Ovary (tissue), 7 donors: ENCODE measurements at regions not wholly inside any gene's neighbourhood (a gene's known extent, or its start where the extent isn't known, plus 50 kb on each side); places are given as distances from the start of the nearest gene placed in this dataset.

Experiments
- DNase-seq, 5 donors: peaks; one replicate each; pipeline ENCODE4 v3.0.0-alpha.2; 2019 to 2020
- H3K27ac ChIP-seq, 2 donors: fragments of 200-600 bp; one replicate each; pipeline versions ENCODE4 v1.5.1 to v1.8.0; 2019 to 2022
- H3K27me3 ChIP-seq: fragments of 200-600 bp; one replicate; pipeline ENCODE4 v1.8.0; 2022
- H3K36me3 ChIP-seq: fragments of 200-600 bp; sonication (generic); one replicate; pipeline ENCODE4 v1.5.1; 2019
- H3K4me1 ChIP-seq: one replicate; pipeline ENCODE4 v1.8.1; 2013; ENCODE audit warnings: mild to moderate bottlenecking, moderate library complexity; ENCODE audit not compliant: insufficient read depth
- H3K4me3 ChIP-seq: fragments of 200-600 bp; sonication (generic); one replicate; pipeline ENCODE4 v1.5.1; 2017
- H3K9me3 ChIP-seq, 2 donors: fragments of 200-600 bp in 1 of 2; sonication (generic) in 1 of 2; one replicate each; pipeline versions ENCODE4 v1.5.1 to v1.8.1; 2013 to 2019; ENCODE audit warnings: mild to moderate bottlenecking in 1 of 2, moderate library complexity in 1 of 2
- EP300 ChIP-seq: sonication (generic); formaldehyde crosslinking; IDR thresholded peaks from one replicate; pipeline ENCODE4 v1.6.1; 2017; ENCODE audit warnings: antibody characterized with exemption
- POLR2A ChIP-seq: fragments of 450-650 bp; IDR thresholded peaks from one replicate; pipeline ENCODE4 v1.6.1; 2017; ENCODE audit warnings: antibody characterized with exemption, mild to moderate bottlenecking, moderate library complexity
- WGBS, 3 donors: extraction: QIAGEN DNeasy Blood & Tissue Kit in 1 of 3; methylation state at CpG; one replicate each; pipeline versions ENCODE4 v1.1.5 to v1.1.7; 2013 to 2017; 5-methylcytosine and 5-hydroxymethylcytosine counted together
- intact Hi-C, 4 donors: fragments of 100-400 bp; cut with DNase I; formaldehyde crosslinking; loops; one replicate each; pipeline versions ENCODE4 v1.11.0 to v1.15.1; 2022 to 2023
- TF ChIP-seq, protein P1 (sequence below), 3 donors: fragments of 450-650 bp in 2 of 3; fragments of 200-600 bp in 1 of 3; IDR thresholded peaks; one replicate each; pipeline versions ENCODE4 v1.5.1 to v1.8.0; 2016 to 2022; ENCODE audit warnings: antibody characterized with exemption in 3 of 3, mild to moderate bottlenecking in 1 of 3
- donor health status: DM: no; HTN: no; CAD: no; lungs with moderate emphysema.
- donor health status: DM: no; HTN: no; CAD: no.
- donor health status: Bipolar disorder and iron deficiency.
- donor health status: DM: no; HTN: no; CAD: no.
- donor health status: DM: yes; HTN: yes; CAD: no.

GRCh38 chr3:25294169-25294805 is 133.8 kb upstream of the RARB start:
- no peak overlapping the region for H3K4me3 ChIP-seq
- no peaks in the 10 kb centered on the region for H3K36me3 ChIP-seq
- no peak for DNase-seq
- no peaks in the 10 kb centered on the region for H3K4me1 ChIP-seq
- no peaks in the 10 kb centered on the region for H3K27me3 ChIP-seq
- no peaks in the 10 kb centered on the region for H3K9me3 ChIP-seq
- 56 to 80% (median 71%) methylated on average over 6 of the region's 6 CpGs for WGBS, 3 donors
- intact Hi-C loops: no loop called here
- TF ChIP-seq, protein P1, sequence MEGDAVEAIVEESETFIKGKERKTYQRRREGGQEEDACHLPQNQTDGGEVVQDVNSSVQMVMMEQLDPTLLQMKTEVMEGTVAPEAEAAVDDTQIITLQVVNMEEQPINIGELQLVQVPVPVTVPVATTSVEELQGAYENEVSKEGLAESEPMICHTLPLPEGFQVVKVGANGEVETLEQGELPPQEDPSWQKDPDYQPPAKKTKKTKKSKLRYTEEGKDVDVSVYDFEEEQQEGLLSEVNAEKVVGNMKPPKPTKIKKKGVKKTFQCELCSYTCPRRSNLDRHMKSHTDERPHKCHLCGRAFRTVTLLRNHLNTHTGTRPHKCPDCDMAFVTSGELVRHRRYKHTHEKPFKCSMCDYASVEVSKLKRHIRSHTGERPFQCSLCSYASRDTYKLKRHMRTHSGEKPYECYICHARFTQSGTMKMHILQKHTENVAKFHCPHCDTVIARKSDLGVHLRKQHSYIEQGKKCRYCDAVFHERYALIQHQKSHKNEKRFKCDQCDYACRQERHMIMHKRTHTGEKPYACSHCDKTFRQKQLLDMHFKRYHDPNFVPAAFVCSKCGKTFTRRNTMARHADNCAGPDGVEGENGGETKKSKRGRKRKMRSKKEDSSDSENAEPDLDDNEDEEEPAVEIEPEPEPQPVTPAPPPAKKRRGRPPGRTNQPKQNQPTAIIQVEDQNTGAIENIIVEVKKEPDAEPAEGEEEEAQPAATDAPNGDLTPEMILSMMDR (IDR thresholded peaks at IDR 0.05): no peak
- TF ChIP-seq EP300 (no peak), POLR2A (no peak)
- H3K27ac ChIP-seq: no peak overlapping the region

DNA sequence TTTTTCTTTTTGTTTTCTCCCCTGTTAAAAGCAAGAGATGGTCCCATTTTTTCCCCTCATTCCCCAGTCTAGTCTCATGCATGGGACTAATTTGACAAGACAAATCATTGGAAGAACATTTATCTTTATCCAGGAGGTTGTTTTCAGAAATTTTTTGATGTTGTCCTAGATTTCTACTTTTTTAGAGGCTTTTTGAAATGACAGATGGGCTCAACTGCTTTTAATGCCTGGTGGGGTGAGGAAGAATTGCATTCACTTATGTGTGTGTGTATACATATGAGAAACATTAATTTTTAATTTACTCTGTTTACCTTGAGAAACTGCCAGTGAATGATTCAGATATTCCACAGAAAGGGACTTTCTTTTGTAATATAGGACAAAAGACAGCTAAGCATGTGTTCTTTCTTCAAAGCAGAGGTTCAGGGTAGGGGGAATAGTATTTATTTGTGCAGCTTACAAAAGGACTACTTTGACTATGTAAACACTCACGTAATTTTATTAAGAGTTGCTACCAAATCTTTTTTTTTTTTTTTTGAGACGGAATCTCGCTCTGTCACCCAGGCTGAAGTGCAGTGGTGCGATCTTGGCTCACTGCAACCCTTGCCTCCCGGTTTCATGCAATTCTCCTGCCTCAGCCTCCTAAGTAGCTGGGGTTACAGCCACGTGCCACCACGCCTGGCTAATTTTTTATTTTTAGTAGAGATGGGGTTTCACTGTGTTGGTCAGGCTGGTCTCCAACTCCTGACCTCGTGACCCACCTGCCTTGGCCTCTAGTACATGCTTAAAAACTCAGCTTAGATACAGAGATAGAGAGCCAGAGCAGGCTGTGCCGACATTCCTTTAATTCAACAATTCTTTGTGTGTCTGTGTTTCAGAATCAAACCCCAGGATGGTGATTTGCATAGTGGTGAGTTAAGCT is 130.1 kb upstream of the RARB start:
- Histone ChIP-seq H3K36me3 (no peaks in the 10 kb centered on the region), H3K27ac (no peak overlapping the region), H3K9me3 (no peaks in the 10 kb centered on the region), H3K4me3 (no peak overlapping the region), H3K4me1 (no peaks in the 10 kb centered on the region), H3K27me3 (no peaks in the 10 kb centered on the region)
- intact Hi-C loops: no loop called here
- no peak for DNase-seq
- WGBS, 3 donors: 81 to 91% (median 89%) methylated on average over 9 of the region's 9 CpGs
- no peak for TF ChIP-seq EP300
- TF ChIP-seq, protein P1 (IDR thresholded peaks at IDR 0.05): no peak
- no peak for TF ChIP-seq POLR2A

- intact Hi-C loops: no loop called here
- Histone ChIP-seq H3K4me1 (no peaks in the 10 kb centered on the region), H3K27ac (no peak overlapping the region), H3K27me3 (no peaks in the 10 kb centered on the region), H3K9me3 (no peaks in the 10 kb centered on the region), H3K4me3 (no peak overlapping the region), H3K36me3 (no peaks in the 10 kb centered on the region)
- TF ChIP-seq EP300 (no peak), POLR2A (no peak)
- TF ChIP-seq, protein P1 (IDR thresholded peaks at IDR 0.05): no peak
- WGBS, 3 donors: 95 to 98% (median 96%) methylated on average over 1 of the region's 1 CpG
- DNase-seq: no peak
Observed at GRCh38 chr3:25300141-25300540, 127.9 kb upstream of the RARB start.

DNA sequence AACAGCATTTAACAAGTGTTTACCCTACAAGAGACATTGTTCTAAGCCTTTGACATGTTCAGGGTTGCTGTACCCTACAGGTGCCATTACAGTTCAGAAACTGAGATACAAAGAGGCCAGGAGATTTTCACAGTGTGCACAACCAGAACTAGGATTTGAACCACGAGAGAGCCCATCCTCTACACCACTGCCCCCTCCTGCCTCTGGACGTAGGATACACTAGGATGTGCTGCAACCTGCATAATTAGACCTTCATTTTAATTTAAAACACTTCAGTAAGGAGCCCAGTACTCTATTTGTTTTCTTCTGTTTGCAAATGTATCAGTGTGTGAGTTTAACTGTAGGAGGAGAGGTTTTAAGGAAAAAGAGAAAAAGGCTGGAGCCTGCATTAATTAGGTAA is 123.1 kb upstream of the RARB start:
- intact Hi-C loops: no loop called here
- no peaks in the 10 kb centered on the region for H3K27me3 ChIP-seq

More for the DNA sequence above, 123.1 kb upstream of the RARB start:
- no peaks in the 10 kb centered on the region for H3K9me3 ChIP-seq
- H3K4me1 ChIP-seq: no peaks in the 10 kb centered on the region
- WGBS, 3 donors: 62 to 76% (median 66%) methylated on average over 2 of the region's 2 CpGs
- H3K4me3 ChIP-seq: no peak overlapping the region
- TF ChIP-seq, protein P1 (IDR thresholded peaks at IDR 0.05): no peak
- TF ChIP-seq POLR2A (no peak), EP300 (no peak)
- DNase-seq: no peak
- H3K27ac ChIP-seq: no peak overlapping the region
- no peaks in the 10 kb centered on the region for H3K36me3 ChIP-seq
